Keratinocyte (primary cell): ENCODE measurements at regions not wholly inside any gene's neighbourhood (a gene's known extent, or its start where the extent isn't known, plus 50 kb on each side); places are given as distances from the start of the nearest gene placed in this dataset.

ENCODE experiments used
- DNase-seq: peaks from one replicate; pipeline ENCODE4 v3.0.0-alpha.2; 2011; ENCODE audit warnings: low read depth, missing footprints, low spot score
- FAIRE-seq: peaks from 2 replicates; lab custom pipeline; 2011; peaks lifted over from hg19 to GRCh38; lab: Jason Lieb, UNC
- H2AFZ ChIP-seq: 2 replicates; pipeline ENCODE4 v1.6.0; 2012; ENCODE audit warnings: low read length, control low read depth, inconsistent platforms; ENCODE audit not compliant: control insufficient read depth
- H3K27ac ChIP-seq: 2 replicates; pipeline ENCODE4 v1.5.1; 2011; ENCODE audit warnings: low read length; ENCODE audit not compliant: control insufficient read depth, insufficient read depth
- H3K27me3 ChIP-seq: 3 replicates; pipeline ENCODE4 v1.6.0; 2011; ENCODE audit warnings: low read length; ENCODE audit not compliant: control insufficient read depth, insufficient read depth; ENCODE audit errors: extremely low read depth
- H3K36me3 ChIP-seq, 2 experiments: 2 replicates in 1 of 2; 3 replicates in 1 of 2; pipeline ENCODE4 v1.5.1; 2011; ENCODE audit warnings: low read length in 2 of 2, mild to moderate bottlenecking in 1 of 2; ENCODE audit not compliant: control insufficient read depth in 2 of 2, insufficient read depth in 2 of 2; ENCODE audit errors: extremely low read depth in 1 of 2
- H3K4me1 ChIP-seq: 3 replicates; pipeline ENCODE4 v1.5.1; 2011; ENCODE audit warnings: low read length; ENCODE audit not compliant: control insufficient read depth, insufficient read depth; ENCODE audit errors: extremely low read depth
- H3K4me2 ChIP-seq: 3 replicates; pipeline ENCODE4 v1.6.0; 2011; ENCODE audit warnings: low read depth, low read length; ENCODE audit not compliant: control insufficient read depth, insufficient read depth; ENCODE audit errors: extremely low read depth
- H3K4me3 ChIP-seq, 3 experiments: fragments of 200-600 bp in 1 of 3; sonication (generic) in 1 of 3; 2 replicates in 2 of 3; 3 replicates in 1 of 3; pipeline ENCODE4 v1.5.1; 2011 to 2016; ENCODE audit warnings: low read length in 3 of 3, mild to moderate bottlenecking in 3 of 3, control low read depth in 2 of 3, inconsistent platforms in 1 of 3, low read depth in 1 of 3, mixed read lengths in 1 of 3, mixed run types in 1 of 3, moderate library complexity in 1 of 3; ENCODE audit not compliant: control insufficient read depth in 2 of 3, insufficient read depth in 2 of 3; ENCODE audit errors: extremely low read depth in 1 of 3
- H3K79me2 ChIP-seq: 2 replicates; pipeline ENCODE4 v1.6.0; 2012; ENCODE audit warnings: low read length; ENCODE audit not compliant: control insufficient read depth, insufficient read depth
- H3K9ac ChIP-seq: 3 replicates; pipeline ENCODE4 v1.6.0; 2011; ENCODE audit warnings: low read length; ENCODE audit not compliant: control insufficient read depth, insufficient read depth; ENCODE audit errors: extremely low read depth
- H3K9me1 ChIP-seq: 3 replicates; pipeline ENCODE4 v1.6.0; 2011; ENCODE audit warnings: low read length; ENCODE audit not compliant: control insufficient read depth, insufficient read depth; ENCODE audit errors: extremely low read depth
- H3K9me3 ChIP-seq: 2 replicates; pipeline ENCODE4 v1.5.1; 2012; ENCODE audit warnings: low read depth, low read length; ENCODE audit not compliant: control insufficient read depth
- H4K20me1 ChIP-seq: 3 replicates; pipeline ENCODE4 v1.6.0; 2011; ENCODE audit warnings: low read length; ENCODE audit not compliant: control insufficient read depth, insufficient read depth; ENCODE audit errors: extremely low read depth
- EZH2 ChIP-seq: IDR thresholded peaks from one replicate; pipeline ENCODE4 v1.6.1; 2012; ENCODE audit warnings: inconsistent platforms, mild to moderate bottlenecking, low read length, moderate library complexity
- dilution Hi-C: fragments of 300-500 bp; cut with MboI; formaldehyde crosslinking; loops from one replicate; pipeline ENCODE4 v1.7.0; 2020; ENCODE audit warnings: low sequenced_read_pairs; ENCODE audit not compliant: extremely low pct_ligation_motif_present
- TF ChIP-seq, protein P1 (sequence below), 3 experiments: IDR thresholded peaks in 1 of 3; conservative IDR thresholded peaks in 1 of 3; optimal IDR thresholded peaks in 1 of 3; 2 replicates in 2 of 3; 3 replicates in 1 of 3; pipeline versions ENCODE3 to v1.5.1; 2011; ENCODE audit warnings: low read length in 3 of 3, mild to moderate bottlenecking in 3 of 3, moderate library complexity in 2 of 3, control low read depth in 1 of 3, inconsistent platforms in 1 of 3; ENCODE audit not compliant: insufficient read depth in 2 of 3; ENCODE audit errors: extremely low read depth in 1 of 3

DNA sequence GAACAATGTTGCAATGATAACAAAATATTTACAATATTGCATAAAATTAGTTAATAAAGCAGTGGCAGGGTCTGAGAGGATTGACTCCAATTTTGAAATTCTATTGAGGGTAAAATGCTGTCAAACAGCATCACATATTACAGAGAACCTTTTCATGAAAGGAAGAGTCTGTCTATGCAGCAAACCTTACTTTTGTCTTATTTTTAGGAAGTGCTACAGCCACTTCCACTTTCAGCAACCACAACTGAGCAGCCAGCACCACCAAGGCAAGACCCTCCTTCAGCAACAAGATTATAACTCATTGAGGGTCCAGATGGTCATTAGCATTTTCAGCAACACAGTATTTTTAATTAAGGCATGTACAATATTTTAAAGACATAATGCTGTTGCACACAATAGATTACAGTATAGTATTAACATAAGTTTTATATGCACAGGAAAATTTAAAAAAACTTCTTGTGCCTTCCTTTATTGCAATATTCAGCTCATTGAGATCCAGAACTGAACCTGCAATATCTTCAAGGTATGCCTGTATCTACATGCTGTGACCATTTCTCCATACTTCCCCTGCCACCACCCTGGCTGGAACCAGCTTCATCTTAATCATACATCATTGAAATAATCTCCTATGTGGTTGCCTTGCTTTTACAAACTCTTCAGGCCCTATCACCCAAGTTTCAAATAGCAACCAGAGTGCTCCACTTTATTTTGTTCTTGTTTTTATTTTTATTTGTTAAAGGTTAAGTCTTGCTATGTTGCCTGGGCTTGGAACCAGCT lies 711.2 kb downstream of the KCNA4 start:
- TF ChIP-seq, protein P1, sequence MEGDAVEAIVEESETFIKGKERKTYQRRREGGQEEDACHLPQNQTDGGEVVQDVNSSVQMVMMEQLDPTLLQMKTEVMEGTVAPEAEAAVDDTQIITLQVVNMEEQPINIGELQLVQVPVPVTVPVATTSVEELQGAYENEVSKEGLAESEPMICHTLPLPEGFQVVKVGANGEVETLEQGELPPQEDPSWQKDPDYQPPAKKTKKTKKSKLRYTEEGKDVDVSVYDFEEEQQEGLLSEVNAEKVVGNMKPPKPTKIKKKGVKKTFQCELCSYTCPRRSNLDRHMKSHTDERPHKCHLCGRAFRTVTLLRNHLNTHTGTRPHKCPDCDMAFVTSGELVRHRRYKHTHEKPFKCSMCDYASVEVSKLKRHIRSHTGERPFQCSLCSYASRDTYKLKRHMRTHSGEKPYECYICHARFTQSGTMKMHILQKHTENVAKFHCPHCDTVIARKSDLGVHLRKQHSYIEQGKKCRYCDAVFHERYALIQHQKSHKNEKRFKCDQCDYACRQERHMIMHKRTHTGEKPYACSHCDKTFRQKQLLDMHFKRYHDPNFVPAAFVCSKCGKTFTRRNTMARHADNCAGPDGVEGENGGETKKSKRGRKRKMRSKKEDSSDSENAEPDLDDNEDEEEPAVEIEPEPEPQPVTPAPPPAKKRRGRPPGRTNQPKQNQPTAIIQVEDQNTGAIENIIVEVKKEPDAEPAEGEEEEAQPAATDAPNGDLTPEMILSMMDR (optimal IDR thresholded peaks at IDR 0.05 in 1 of 3, IDR thresholded peaks at IDR 0.05 in 1 of 3, conservative IDR thresholded peaks at IDR 0.05 in 1 of 3; ENCODE audit: extremely low read depth in 1 of 3, insufficient read depth in 2 of 3, low read length in 3 of 3), result no peak
- no peak for TF ChIP-seq EZH2
- FAIRE-seq (no peak), DNase-seq (no peak)
- Histone ChIP-seq H4K20me1 (no peaks in the 10 kb centered on the region), H3K79me2 (no peaks in the 10 kb centered on the region), H3K9me3 (no peaks in the 10 kb centered on the region), H3K9ac (no peak overlapping the region), H3K27ac (no peak overlapping the region), H3K4me1 (no peaks in the 10 kb centered on the region), H3K9me1 (no peaks in the 10 kb centered on the region), H3K4me3 (no peak overlapping the region), H3K27me3 (no peaks in the 10 kb centered on the region), H2AFZ (no peak overlapping the region), H3K36me3 (no peaks in the 10 kb centered on the region), H3K4me2 (no peak overlapping the region)
- dilution Hi-C loops, result no loop called here

DNA sequence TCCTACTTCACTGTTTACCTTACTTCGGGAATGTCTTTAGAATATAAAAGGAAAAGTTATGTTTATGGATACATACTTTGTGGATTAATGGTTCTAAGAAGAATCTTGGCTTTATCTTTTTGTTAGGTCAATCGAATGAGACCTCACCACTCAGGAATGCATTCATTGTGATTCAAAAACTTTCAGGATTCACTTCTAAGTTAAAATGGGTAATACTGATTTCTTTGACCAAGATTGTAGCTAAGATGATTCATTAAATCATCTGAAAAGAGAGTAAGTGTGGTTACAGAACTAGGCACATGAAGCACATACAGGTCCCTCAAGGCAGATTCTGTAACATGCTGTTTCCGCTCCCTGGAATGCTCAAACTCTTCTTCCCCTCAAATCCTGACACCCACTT lies 716.4 kb downstream of the KCNA4 start:
- Histone ChIP-seq H3K4me2 (peak overlapping the region; percentile 35), H3K9ac (no peak overlapping the region), H3K4me3 (no peak overlapping the region), H3K27me3 (no peaks in the 10 kb centered on the region), H3K4me1 (no peaks in the 10 kb centered on the region), H3K27ac (no peak overlapping the region), H3K9me3 (no peaks in the 10 kb centered on the region), H4K20me1 (no peaks in the 10 kb centered on the region), H3K36me3 (no peaks in the 10 kb centered on the region), H3K79me2 (no peaks in the 10 kb centered on the region), H2AFZ (peak overlapping the region; percentile 10), H3K9me1 (no peaks in the 10 kb centered on the region)
- no peak for TF ChIP-seq EZH2
- TF ChIP-seq, protein P1 (optimal IDR thresholded peaks at IDR 0.05 in 1 of 3, IDR thresholded peaks at IDR 0.05 in 1 of 3, conservative IDR thresholded peaks at IDR 0.05 in 1 of 3; ENCODE audit: extremely low read depth in 1 of 3, insufficient read depth in 2 of 3, low read length in 3 of 3), result no peak
- FAIRE-seq (peak; percentile 51), DNase-seq (no peak)
- dilution Hi-C loops, result no loop called here
